HL-60 (cell line): ENCODE measurements at regions not wholly inside any gene's neighbourhood (a gene's known extent, or its start where the extent isn't known, plus 50 kb on each side); places are given as distances from the start of the nearest gene placed in this dataset.

Experiments
- POLR2AphosphoS5 ChIP-seq: IDR thresholded peaks from 2 replicates; pipeline ENCODE4 v1.6.1; 2012; ENCODE audit warnings: low read depth
- TF ChIP-seq, protein P1 (sequence below): IDR thresholded peaks from one replicate; pipeline ENCODE4 v1.5.1; 2011; ENCODE audit warnings: low read length, control low read depth, inconsistent platforms; ENCODE audit not compliant: insufficient read depth

DNA sequence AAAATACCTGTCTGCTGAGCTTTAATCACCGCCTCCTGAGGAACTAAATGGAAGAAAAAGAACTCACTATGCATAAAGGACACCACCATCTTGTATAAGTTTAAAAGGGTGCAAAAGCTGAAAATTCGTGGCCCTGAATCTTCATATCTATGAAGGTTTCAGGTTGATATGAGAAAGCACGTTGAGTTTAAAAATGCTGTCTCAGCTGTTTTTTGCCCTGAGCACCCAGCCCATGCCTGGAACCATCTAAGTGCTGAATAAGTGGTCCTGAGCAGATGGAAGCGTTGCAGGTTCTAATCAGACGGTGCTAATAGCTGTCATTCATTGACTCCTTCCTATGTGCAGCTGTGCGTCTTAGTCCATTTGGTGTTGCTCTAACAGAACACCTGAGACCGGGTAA is 467.4 kb downstream of the EIPR1 start:
- TF ChIP-seq, protein P1, sequence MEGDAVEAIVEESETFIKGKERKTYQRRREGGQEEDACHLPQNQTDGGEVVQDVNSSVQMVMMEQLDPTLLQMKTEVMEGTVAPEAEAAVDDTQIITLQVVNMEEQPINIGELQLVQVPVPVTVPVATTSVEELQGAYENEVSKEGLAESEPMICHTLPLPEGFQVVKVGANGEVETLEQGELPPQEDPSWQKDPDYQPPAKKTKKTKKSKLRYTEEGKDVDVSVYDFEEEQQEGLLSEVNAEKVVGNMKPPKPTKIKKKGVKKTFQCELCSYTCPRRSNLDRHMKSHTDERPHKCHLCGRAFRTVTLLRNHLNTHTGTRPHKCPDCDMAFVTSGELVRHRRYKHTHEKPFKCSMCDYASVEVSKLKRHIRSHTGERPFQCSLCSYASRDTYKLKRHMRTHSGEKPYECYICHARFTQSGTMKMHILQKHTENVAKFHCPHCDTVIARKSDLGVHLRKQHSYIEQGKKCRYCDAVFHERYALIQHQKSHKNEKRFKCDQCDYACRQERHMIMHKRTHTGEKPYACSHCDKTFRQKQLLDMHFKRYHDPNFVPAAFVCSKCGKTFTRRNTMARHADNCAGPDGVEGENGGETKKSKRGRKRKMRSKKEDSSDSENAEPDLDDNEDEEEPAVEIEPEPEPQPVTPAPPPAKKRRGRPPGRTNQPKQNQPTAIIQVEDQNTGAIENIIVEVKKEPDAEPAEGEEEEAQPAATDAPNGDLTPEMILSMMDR, result no peak
- TF ChIP-seq POLR2AphosphoS5, result no peak
